Activated T-helper 9 cell treated with anti-CD3 and anti-CD28 coated beads, Interleukin-2, amount 50 U/mL, for 16 hours (primary cell): ENCODE measurements at regions not wholly inside any gene's neighbourhood (a gene's known extent, or its start where the extent isn't known, plus 50 kb on each side); places are given as distances from the start of the nearest gene placed in this dataset.

Source experiments
- DNase-seq: peaks from one replicate; pipeline ENCODE4 v3.0.0-alpha.2; 2020; ENCODE audit warnings: low read depth

DNA sequence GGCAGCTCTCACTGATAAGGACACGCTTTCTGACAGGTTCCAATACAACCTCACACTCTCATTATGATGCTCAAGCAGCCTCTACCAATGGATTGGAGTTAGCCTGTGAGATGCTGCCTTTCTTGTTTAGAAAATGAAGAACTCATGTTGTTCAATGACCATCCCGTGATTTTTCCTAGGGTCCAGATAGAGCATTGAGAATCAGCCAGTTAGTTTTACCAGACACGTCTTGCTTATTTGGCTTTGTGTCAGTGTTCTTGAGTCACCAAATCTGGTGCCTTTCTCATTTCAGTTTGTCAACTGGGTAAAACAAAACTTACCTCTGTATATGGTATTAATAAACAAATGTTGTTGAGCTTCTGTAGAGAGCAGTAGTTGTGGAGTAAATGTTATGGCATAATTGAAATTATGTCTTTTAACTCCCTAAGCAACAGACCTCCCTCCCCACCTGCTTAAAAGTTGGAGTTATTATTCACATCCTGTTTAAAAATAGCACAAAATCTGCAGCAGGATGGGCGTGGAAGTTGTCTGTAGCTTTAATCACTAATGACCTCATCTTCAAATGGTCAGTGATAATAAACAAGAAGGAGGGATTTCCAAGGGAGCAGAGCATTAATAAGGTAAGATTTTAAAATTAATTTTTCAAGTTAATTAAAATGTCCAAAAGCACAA, 167.3 kb downstream of the HRH4 start:
- DNase-seq, result no peak

DNA sequence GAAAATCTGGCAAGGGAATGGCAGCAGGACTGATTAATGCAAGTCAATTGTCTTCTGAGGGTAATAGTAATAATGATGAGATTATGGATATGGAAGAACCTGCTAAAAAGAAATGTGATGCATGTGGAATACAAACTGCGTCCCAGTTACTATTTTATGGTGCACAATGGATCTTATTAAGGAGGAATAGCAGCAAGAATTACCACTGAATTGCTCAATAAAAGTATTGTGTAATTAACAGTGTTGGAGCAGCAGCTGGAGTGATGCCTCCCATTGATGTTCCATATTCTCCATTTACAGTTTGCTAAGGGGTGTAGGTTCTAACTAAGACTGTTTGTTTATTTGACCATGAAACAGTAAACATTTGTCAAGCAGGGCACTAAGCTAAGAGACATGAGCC, 167.9 kb downstream of the HRH4 start:
- DNase-seq, result no peak

- no peak for DNase-seq
Measured at GRCh38 chr18:24629921-24630320, 169.5 kb downstream of the HRH4 start.

- no peak for DNase-seq
Measured at GRCh38 chr18:24630346-24630880, 170.0 kb downstream of the HRH4 start.

GRCh38 chr18:24631243-24632025, 171.0 kb downstream of the HRH4 start:
- no peak for DNase-seq

- no peak for DNase-seq
Measured at GRCh38 chr18:24632158-24632988, 171.9 kb downstream of the HRH4 start.

- no peak for DNase-seq
Measured at GRCh38 chr18:24633121-24633520, 172.7 kb downstream of the HRH4 start.

DNA sequence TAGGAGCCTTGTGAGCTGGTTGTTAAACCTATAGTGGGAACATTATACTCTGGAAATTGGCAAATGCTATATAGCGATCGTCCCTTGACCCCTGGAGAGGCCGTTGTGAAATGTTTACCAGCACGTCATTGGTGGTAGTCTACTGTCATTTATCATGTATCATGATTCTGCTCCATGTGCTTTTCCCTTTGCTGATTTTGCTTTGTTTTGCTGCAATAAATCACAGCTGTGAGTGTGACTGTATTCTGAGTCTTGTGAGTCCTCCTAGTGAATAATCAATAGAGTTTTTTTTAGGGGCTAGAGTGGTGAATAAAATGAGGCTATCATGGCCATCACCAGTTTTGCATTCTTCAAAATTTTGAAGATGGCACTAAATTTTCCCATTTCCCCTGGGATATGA, 189.1 kb downstream of the HRH4 start:
- no peak for DNase-seq

DNA sequence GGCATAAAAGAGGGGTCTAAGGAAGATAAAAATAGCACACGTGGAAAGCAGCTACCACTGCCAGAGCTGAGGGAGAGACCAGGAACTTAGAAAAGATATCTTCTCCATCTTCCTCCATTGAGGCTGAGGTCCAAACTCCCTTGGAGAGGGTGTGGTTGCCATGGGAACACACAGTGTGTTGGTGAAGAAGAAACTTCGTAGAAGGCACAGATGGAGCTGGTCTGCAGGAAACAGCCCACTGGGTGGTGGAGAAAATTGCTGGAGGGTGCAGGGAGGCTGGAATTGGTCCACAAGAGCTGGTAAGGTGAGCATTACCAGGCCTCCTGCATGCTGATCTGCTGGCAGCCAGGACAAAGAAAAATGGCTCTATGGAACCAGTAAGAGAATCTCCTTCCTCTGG, 191.0 kb downstream of the HRH4 start:
- DNase-seq, result no peak

- DNase-seq, result no peak
Measured at GRCh38 chr18:24656050-24656449, 195.6 kb downstream of the HRH4 start.

- DNase-seq, result no peak
Measured at GRCh38 chr18:24656551-24657443, 196.4 kb downstream of the HRH4 start.

- no peak for DNase-seq
Measured at GRCh38 chr18:24657444-24657842, 197.0 kb downstream of the HRH4 start.

GRCh38 chr18:24658302-24658701, 197.9 kb downstream of the HRH4 start:
- no peak for DNase-seq

DNA sequence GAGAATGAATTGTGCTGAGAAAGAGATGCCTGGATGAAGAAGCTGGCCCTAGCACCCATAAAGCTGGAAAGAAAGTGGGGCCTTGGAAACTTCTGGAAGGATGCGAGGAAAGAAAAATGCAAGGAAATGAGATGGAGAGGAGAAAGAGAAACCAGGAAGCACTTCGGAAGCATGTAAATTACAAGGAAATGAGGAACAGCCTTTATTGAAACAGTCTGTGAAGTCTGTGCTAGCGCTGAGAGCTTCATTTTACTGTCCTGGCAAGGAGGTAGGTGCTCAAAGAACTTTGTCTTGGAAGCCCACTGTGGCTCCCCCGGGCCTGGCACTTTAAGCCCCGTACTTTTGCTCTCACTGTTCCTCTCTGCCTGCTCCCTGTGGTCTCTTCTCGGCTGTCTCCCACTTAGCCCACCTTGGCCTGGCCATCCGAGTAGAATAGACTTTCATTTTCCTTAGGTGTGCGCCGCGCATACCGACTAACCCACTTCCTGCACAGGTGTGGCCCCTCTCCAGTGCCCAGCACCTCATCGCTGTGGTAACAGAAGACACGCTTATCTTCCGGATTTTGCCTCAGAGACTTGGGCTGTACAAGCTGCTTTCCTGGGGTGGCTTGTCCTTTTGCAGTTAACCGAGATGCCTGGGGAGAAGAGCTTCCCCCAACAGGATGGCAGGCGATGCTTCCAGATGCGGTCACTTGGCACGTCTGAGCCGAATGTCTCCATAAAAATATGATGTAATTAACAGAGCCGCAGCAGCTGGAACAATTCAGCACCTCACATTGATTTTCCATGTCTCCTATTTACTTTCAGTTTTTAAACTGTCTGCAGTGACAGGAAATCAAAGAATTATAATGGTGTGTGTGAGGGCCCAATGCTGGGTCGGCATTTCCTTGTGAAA, 199.6 kb downstream of the HRH4 start:
- no peak for DNase-seq

DNA sequence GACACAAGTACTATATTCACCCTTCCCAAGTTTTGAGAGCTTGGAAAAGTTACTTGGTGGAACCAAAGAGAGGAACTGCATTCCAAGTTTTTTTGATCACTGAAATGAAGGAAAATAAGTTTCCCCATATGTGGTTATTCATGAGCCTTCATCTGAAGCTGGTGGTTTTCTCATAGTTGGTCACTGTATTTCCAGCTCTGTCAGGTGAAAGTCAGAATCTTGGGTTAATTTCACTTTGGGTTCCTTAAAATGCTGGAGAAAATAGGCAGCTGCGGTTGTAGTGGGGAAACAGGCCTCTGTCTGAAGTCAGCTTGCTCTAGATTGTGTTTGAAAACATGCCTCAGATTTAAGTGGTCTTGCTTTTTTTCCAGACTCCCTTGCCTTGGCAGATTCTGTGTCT, 200.5 kb downstream of the HRH4 start:
- DNase-seq, result no peak

- DNase-seq, result no peak
Measured at GRCh38 chr18:24662412-24662821, 202.0 kb downstream of the HRH4 start.

- DNase-seq, result no peak
Measured at GRCh38 chr18:24663026-24663425, 202.6 kb downstream of the HRH4 start.

- no peak for DNase-seq
Measured at GRCh38 chr18:24669015-24669414, 208.6 kb downstream of the HRH4 start.

DNA sequence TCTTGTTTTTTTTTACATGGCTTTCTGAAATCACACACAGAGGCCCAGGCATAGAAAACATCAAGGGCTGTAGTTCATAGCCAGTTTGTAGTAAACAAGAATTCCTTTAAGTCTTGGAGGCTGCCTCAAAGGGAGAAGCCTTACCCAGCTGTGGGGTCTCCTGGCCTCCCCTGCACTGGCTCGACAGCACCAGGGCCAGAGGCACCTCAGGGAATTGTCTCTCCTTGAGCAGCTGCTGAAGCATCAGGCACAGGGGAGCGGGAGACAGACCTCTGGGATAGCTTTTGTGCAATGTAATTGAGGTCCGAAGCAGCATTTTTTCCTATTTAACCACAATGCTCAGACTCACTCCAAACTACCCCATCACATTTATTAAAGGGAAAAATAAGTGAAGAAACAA, 209.1 kb downstream of the HRH4 start:
- DNase-seq, result no peak

- no peak for DNase-seq
Measured at GRCh38 chr18:24672165-24672941, 211.9 kb downstream of the HRH4 start.
